GF-D8 (cell line): ENCODE measurements at regions not wholly inside any gene's neighbourhood (a gene's known extent, or its start where the extent isn't known, plus 50 kb on each side); places are given as distances from the start of the nearest gene placed in this dataset.
A peak's percentile ranks its signal among the peaks of the same experiment; 100 is the strongest.
"Not testable (repeated sequence)": the region's sequence is repeated elsewhere in the genome, so short reads cannot be mapped to it uniquely, and the experiment has no call there.

Experiments used
- DNase-seq: peaks from one replicate; lab custom pipeline; 2025; lab: John Stamatoyannopoulos, UW

DNA sequence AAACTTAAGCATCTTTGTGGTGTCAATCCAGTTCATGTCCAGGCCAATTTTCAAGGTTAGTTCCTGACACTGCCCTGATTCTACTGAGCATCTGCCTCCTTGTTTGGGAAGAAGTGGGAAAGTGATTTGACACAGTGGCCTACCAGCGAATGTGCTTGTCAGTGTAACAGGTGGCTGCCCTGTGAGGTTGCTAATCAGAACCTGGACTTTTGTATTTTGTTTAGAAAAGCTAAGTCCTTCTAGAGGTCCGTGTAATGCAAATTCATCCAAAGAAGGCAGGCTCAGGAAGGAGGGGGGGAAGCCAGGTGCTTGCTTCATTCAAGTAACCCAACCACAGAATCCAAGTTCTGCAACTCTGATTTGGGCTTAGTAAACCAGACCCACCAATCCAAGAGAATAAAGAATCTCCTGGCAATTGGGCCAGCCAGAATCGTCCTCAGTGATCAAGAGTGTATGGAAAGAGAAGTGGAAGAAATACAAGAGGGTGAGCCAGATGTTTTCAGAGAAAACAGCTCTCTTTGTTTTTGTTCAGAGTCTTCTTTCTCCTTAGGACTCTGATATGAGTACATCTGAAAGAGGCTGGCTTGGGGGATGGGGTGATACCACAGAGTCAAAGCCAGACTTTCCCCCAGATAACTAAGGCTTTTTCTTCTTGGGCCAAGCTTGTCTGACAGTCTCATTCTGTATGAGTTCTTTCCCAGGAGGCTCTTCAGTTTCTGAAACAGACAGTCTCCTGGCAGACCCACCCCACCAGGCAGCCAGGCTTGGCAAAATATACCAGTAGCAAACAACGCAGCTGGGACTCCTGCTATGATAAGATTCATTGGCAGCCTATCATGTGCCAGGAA lies 508.9 kb upstream of the TBL1XR1 start:
- no peak for DNase-seq

DNA sequence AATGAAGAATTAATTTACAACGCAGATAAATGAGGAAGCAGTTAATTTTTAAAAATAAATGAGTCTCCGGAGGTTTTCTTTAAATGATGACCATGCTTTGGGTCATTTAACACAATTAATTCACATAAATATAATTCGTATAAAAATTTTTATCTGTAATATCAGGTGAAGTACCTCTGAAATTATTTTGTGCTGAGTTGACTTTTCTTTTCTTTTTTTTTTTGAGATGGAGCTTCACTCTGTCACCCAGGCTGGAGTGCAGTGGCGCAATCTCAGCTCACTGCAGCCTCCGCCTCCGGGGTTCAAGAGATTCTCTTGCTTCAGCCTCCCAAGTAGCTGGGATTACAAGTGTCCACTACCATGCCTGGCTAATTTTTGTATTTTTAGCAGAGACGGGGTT lies 512.2 kb upstream of the TBL1XR1 start:
- DNase-seq = not testable (repeated sequence)

DNA sequence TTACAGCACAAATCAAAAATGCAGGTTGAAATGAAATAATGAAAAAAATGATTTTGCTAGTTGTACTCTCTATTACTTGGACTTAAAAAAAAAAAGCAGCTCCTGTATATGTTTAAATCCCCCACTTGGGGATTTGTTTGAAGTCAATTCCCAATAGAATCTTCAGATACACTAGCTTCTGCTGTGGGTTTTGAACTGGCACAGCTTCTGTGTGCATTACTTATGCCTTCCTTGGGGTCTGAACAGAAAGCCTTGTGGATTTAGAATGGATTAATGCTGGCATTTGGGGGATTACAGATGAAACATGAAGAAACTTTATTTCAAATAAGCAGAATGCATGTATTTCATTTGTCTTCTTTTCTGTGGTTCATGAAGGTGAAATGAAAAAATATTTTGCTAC lies 513.2 kb upstream of the TBL1XR1 start:
- DNase-seq = no peak

GRCh38 chr3:177711637-177712036 lies 514.4 kb upstream of the TBL1XR1 start:
- no peak for DNase-seq

- no peak for DNase-seq
Measured at GRCh38 chr3:177713928-177714900, 516.9 kb upstream of the TBL1XR1 start.

- no peak for DNase-seq
Measured at GRCh38 chr3:177714945-177715344, 517.7 kb upstream of the TBL1XR1 start.

GRCh38 chr3:177715980-177716379 lies 518.7 kb upstream of the TBL1XR1 start:
- DNase-seq = no peak

DNA sequence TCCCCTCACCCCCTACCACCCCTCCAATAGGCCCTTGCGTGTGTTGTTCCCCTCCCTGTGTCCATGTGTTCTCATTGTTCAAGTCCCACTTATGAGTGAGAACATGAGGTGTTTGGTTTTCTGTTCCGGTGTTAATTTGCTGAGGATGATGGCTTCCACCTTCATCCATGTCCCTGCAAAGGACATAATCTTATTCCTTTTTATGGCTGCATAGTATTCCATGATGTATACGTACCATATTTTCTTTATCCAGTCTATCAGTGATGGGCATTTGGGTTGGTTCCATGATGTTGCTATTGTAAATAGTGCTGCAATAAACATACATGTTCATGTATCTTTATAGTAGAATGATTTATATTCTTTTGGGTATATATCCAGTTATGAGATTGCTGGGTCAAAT lies 523.6 kb upstream of the TBL1XR1 start:
- DNase-seq = not testable (repeated sequence)

DNA sequence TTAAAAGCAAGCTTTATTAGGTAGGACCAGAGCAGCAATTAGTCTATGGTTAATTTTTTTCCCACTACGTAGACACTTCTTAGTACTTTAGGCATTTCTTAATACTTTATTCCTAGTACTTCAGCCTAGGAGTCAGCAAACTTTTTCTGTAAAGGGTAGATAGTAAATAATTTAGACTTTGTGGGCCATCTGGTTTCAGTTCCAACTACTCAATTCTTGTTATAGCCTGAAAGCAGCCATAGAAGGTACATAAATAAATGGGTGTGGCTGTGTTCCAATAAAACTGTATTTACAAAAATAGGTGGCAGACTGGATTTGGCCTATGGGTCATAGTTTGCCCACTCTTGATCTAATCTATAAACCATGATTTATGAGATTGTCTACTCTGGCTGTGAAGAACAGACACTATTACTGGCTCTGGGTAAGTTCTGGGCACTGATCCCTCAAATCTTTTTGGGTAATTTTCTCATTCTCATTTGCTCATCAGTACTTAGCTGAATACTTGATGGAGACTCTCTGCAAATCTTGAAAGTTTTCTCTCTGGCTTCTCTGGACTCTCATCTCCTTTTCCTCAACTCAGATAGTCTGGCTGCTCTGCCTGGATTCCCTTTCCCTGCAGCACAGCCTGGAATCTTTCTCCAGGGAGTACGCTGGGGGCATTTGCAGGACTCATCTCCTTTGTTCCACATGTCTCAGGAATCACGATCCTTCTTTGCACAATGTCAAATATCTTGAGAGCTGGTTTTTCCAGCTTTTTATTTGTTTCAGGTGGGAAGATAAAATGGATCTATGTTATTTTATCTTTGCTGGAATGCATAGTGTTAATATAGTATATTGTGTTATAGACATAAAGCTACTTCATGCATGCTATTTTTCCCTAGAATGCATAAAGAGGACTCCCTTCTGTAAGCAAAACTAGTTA lies 524.8 kb upstream of the TBL1XR1 start:
- DNase-seq = no peak

DNA sequence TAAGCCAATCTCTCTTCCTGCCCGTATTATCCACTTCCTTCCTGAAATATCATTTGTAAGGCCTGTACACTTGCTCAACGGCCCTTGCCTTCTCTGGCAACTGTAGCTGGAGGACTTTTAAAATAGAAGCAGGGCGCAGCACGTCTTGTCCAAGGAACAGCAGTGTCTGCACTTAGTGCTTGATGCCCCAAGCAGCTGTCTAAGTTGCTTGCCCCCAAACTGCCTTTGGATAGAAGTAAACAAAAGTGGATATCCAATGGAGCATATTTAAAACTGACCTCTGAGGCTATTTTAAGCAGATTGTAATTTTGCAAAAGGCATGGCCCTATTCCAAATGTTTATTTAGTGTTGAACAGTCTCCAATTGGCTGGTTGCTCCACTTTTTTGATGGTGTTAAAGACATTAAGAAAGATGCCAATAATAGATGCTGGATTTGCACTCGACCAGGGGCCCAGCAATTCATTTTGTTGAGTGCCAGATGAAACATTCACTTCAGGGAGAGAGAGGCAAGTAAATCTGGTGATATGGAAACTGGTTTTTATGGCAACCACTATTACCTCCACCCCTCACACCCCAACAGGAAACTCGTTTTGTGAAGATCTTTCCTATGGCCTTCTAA lies 526.8 kb upstream of the TBL1XR1 start:
- DNase-seq = peak; percentile 2

GRCh38 chr3:177725165-177725564 lies 527.9 kb upstream of the TBL1XR1 start:
- DNase-seq = peak; percentile 22

DNA sequence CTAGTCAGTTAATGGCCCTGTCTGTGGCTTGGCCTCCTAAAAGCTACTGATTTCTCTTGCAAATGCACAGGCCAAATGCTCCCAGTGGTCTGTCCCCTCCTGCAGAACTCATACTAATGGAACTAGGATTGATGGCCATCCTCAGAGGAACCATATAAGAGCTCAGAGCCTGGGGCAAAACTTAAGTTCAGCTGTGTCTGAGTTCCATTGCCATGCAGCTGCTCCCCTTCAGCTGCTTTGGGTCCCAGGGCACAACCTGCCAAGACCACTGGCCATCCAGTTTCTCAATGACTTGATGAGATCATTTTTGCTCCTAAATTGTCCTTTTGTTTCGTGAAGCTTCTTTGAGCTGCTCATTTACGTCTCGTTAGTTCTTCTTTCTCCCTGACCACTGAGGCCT lies 529.5 kb upstream of the TBL1XR1 start:
- no peak for DNase-seq

- DNase-seq = no peak
Measured at GRCh38 chr3:177729956-177730681, 532.8 kb upstream of the TBL1XR1 start.

- DNase-seq = no peak
Measured at GRCh38 chr3:177730814-177731213, 533.5 kb upstream of the TBL1XR1 start.

DNA sequence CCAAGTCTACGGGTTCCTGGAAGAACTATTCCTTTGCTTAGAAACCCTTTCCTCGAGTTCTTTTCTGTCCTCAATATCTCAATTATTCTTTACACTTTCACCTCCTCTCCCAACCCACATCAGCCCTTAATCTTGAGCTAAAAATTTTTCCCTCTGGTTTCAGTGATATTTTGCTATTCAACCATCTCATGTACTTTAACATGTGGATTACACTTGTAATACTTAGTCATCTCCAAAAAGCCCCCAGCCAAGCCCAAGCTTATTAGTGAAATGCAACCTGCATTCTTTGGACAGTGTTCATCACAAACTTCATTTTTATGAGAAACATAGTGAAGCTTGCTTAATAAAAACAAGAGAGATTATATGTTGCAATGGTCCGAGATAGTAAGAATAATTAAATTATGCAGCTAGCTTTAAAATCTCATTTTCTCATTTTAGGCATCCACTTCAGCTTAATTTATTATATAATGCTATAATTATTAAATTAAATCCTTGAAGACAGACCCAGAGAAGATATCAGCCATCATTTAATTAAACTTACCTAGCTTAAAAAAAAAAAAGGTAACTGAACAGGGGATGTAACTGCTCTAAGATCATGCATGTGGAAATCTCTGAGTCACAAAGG lies 534.5 kb upstream of the TBL1XR1 start:
- DNase-seq = no peak

DNA sequence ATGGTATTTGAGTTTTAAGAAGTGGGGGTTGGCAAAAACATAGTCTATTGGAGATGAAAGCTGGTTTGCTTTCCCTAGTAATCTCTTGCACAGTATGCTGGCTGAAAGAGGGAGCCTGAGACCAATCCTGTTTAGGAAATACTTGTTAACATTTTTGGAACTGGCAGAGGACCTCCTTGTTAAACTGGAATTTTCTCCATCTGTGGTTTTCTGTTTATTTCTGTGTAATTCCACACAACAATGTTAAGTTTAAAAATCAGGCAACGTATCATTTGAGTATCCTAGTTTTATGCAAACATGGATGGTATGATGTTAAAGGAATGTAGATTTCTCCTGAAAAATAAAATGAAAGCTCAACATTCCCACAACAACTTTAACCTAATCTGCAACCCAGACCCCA lies 536.0 kb upstream of the TBL1XR1 start:
- DNase-seq = no peak

- DNase-seq = no peak
Measured at GRCh38 chr3:177733936-177734335, 536.7 kb upstream of the TBL1XR1 start.

DNA sequence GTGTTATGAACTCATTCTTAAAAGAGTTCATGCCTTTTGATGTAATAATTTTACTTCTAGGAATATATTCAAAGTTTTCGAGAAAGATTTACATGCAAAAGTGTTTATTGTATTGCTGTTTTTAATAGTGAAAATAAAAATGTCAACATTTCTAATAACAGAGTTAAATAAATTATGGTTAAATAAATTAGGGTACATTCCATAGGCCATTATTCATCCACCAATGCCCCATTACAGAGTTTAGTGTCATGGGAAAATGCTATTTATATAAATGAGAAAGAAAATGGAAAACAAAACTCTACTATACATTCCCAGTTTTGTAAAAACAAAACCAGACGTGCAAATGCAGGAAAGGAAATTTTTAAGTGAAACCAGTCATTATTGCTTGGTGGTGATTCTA lies 538.1 kb upstream of the TBL1XR1 start:
- no peak for DNase-seq

GRCh38 chr3:177739461-177739860 lies 542.2 kb upstream of the TBL1XR1 start:
- no peak for DNase-seq

DNA sequence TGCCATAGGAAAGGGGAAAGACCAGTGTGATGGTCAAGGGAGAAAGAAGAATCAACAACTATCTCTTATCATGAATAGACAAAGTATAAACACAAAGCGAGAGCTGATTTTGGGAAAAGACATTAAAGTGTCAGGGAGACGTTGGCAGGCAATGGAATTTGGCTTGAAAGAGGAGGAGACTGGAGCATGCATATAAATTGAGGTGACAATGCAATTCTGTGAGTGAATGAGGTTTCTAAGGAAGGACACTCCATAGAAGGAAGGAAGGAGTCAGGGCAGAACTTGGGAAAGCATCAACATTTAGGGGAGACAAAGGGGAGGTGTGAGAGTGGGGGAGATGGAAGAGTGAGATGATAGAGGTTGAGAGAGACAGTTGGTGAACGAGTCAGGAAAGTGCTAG lies 543.0 kb upstream of the TBL1XR1 start:
- no peak for DNase-seq
